DMS79 treated with DMSO at 0.1 percent for 48 hours (cell line): ENCODE measurements at regions not wholly inside any gene's neighbourhood (a gene's known extent, or its start where the extent isn't known, plus 50 kb on each side); places are given as distances from the start of the nearest gene placed in this dataset.

Experiments used
- DNase-seq: peaks from one replicate; lab custom pipeline; 2025; lab: John Stamatoyannopoulos, UW

- DNase-seq, result no peak
These were observed 1905.3 kb upstream of the PIK3C3 start for GRCh38 chr18:40049716-40050115.

DNA sequence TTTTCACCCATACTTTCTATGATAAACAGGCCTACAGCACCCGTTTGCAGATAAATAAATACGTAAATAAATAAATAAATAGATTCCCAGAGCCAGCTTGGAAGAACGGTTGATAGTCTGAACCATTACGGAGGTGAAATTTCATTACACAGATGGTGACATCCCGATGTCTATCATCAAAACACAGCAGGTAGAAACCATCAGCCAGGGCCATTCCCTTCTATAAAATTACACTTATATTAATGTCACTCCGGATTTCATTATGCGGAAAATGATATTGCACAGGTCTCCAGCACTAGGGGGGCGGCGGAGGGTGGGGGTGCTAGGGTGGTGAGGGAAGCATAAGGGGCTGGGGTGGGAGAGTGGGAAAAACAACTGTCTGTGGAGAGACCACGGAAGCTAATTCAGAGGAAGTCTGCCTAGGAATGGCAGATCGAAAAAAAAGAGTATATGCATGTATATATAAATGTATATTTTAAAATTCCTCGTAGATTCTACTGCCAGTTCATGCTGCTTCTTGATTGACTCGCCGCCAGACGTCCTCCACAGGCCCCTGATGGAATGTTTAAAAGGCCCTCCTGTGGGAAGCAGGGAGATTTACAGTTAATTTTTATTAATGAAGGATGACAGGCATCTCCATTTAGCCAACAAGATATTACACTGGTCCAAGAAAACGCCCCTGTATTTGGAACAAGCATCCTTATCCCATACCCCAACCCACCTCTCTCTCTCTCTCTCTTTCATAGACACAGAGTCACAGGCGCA lies 1906.0 kb upstream of the PIK3C3 start:
- no peak for DNase-seq

DNA sequence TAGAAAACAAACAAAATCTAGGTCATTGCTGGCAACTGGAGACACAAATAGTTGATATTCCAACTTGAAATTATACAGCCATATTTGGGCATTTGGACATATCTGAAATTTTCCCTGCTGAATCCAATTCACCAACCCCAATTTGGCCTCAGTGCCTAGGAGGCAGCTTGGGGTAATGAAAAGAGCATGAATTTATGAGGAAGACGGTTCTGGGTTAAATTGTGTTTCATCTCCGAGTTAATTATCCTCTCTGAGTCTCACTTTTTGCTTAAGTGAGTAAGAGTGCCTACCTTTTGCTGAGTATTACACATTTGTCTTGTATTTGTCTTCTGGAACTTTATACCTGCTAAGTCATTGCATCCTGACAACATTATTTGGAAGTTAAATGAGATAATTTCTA lies 1906.8 kb upstream of the PIK3C3 start:
- no peak for DNase-seq

DNA sequence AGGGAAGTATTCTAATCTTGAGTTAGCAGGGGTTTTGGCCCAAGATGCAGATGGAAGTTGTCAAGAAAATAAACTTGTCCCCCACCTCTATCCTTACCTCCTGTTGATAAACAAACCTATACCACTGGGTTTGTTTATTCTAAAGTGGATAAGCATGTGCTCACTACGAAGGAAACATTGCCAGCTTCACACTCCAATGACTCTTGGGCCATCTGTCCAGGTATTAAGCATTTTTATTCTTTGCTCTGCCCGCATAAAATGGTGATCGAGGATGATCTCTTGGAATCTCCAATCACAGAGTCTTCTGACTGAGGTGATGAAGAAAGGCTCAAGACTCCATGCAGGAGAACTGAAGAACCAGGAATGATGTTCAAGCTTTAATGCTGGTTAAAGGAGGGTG lies 1908.4 kb upstream of the PIK3C3 start:
- DNase-seq, result no peak

GRCh38 chr18:40041951-40042350 lies 1913.1 kb upstream of the PIK3C3 start:
- no peak for DNase-seq

GRCh38 chr18:40040574-40040973 lies 1914.5 kb upstream of the PIK3C3 start:
- DNase-seq, result no peak

- no peak for DNase-seq
These were observed 1917.7 kb upstream of the PIK3C3 start for GRCh38 chr18:40037356-40037755.

GRCh38 chr18:40036861-40037260 lies 1918.2 kb upstream of the PIK3C3 start:
- DNase-seq, result no peak

GRCh38 chr18:40035966-40036365 lies 1919.1 kb upstream of the PIK3C3 start:
- no peak for DNase-seq

DNA sequence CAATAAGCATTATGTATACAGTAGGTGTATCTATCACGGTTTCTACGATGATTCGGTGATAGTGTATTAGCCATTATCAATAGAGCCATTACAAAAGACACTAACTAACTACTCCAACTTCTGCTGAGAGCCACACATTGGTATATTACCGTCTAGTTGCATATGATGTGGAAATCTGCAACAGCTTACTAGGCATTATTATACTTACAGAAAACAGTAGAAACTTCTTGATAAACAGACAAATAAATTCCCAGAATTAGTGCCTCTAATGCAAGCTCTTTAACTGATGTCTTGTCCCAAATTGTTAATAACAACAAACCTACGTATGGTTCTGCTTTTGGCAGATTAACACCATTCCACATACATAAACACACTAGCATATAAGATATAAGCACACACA lies 1923.0 kb upstream of the PIK3C3 start:
- DNase-seq, result no peak

- no peak for DNase-seq
These were observed 1923.6 kb upstream of the PIK3C3 start for GRCh38 chr18:40031435-40031834.

DNA sequence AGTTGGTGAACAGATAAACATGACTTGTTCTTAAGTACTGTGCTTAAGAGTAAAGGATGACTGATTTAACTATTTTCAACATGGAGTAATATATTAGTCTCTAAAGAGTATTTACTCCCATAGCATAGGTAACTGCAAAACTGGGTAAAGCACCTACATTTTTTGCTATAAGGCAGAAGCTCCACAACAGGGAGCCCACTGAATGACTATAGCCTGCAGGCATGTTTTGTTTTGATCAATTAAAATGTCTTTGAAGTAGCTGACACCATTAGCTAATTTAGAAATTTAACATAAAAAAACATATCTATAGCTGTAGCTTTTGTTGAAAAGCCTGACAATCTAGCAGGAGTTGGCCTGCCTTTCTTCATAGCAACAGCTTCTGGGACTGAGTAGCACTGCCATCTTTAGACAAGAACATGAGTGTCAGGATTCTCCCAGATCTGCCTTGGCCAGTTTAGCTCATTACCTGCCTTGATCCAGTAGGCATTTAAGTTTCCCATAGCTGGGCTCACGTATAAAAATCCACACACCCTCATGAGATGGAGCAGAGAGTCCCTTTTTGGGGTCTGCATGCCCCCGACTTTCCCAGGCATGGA lies 1935.1 kb upstream of the PIK3C3 start:
- no peak for DNase-seq

DNA sequence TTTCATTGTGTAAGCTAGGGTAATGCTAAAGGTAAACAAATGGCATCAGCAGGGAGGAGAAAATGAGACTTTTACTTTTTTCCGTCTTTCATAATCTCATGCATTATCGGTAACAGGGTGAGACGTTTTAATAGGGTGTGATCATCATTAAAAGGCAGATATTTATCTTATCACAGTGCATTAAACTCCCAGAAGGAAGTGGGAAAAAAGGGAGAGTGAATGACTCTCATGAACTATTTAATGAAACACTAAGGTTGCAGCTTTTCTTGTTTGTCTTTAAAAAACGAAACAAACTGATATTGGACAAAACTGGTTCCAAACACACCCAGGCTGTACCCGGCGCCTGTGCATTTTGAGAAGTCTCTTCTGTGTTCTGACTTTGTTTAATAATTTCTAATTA lies 1936.8 kb upstream of the PIK3C3 start:
- no peak for DNase-seq

DNA sequence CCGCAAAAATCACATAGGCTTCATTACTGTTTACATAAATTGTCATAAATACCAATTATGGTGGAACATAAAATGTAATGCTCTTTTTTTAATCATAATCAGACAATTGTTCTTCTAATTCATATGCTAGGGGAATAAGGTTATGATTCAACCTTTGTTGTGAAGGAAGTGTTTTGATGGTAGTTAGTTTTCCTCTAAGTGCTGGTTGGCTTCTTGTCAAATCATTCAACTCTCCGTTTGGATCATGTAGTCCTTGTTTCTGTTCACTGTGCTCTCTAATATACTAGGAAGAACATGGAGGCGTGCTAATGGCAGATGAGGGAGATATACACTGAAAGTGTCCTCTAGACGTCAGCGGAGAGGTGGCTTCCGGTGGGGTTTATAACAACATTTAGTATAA lies 1938.0 kb upstream of the PIK3C3 start:
- DNase-seq, result no peak

DNA sequence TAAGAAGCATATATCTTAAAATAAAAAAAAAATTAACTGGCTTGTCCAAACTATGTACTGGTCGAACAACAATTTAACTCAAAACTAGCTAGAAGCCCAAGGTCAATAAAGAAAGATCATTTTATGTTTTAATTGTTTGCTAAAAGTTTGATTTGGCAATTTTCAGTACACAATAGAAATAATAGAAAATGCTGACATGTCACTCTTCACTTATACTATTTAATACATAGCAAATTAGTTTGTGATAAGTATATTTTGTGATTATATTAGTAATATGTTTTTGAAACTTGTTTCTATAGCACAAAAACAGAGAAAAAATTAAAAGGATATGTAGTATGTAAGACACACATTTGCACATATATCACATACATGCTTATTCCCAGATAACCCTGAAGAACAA lies 1938.6 kb upstream of the PIK3C3 start:
- DNase-seq, result no peak

- DNase-seq, result no peak
These were observed 1941.9 kb upstream of the PIK3C3 start for GRCh38 chr18:40013001-40013609.

- no peak for DNase-seq
These were observed 1943.8 kb upstream of the PIK3C3 start for GRCh38 chr18:40011201-40011600.

GRCh38 chr18:40006634-40007033 lies 1948.4 kb upstream of the PIK3C3 start:
- DNase-seq, result no peak

DNA sequence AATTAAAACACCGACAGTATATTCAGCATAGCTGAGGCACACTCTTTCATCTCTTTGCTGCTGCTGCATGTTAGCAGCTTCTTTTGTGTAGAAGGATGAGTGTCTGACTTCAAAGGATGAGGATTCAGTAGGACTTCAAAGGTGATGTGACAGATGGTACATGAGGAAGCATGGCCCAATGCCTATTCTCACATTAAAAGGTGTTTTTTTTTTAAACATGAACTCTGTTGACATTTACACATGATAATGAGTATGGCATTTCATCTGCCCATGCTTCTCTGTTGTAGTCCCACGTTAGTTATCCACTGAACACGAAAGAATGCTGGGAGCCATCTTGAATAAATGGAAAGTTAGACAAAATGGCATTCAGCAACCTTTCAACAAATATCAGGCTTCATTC lies 1950.8 kb upstream of the PIK3C3 start:
- no peak for DNase-seq

DNA sequence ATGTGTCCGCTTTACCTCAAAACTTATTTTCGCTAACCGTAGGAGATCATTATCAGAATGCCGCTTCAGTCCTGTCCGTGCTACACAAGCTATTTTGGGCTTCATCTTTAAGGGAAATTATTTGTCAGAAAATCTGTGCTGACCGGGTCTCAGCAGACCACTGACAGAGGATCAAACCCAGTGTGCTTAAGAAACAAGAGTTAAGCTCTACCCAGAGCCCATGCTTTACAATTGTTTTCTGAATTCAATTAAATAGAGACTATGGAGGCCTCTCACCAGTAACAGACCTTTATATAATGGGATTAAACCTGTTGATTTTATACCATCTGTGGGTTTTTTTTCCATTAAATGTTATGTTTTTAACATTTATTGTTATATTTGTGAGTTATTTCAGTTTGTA lies 1956.7 kb upstream of the PIK3C3 start:
- DNase-seq, result no peak

DNA sequence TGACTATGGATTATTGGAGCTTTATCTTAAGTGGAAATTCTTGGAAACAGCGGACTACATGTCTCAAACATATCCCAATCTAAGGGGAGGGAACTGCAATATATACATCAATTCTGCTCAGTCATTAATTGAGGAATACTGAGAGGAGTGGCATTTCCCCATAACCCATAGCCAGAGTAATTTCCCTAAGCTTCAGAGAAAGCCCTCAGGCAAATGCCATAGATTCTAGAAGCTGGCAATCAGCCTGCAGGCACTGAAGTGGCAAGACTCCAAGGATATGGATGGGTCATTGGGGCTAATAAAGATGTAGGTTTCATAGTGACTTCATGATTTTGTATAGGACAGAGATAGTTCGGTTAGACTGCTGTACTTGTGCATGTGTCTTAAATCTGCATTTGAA lies 1960.5 kb upstream of the PIK3C3 start:
- no peak for DNase-seq

- no peak for DNase-seq
These were observed 1963.3 kb upstream of the PIK3C3 start for GRCh38 chr18:39991696-39992265.

GRCh38 chr18:39990540-39990939 lies 1964.5 kb upstream of the PIK3C3 start:
- DNase-seq, result no peak
